ENCODE measurements at regions not wholly inside any gene's neighbourhood (a gene's known extent, or its start where the extent isn't known, plus 50 kb on each side); places are given as distances from the start of the nearest gene placed in this dataset.

GRCh38 chr4:100590325-100590724 is 72.5 kb upstream of the EMCN start:
- ATAC-seq: no peak
- Histone ChIP-seq H3K36me3 (no peaks in the 10 kb centered on the region), H3K27ac (no peak overlapping the region), H3K27me3 (no peaks in the 10 kb centered on the region), H3K9me3 (no peaks in the 10 kb centered on the region), H3K4me1 (no peaks in the 10 kb centered on the region), H3K4me3 (no peak overlapping the region)
- no peak for DNase-seq
- intact Hi-C loops (cut with DNase I): no loop called here
- TF ChIP-seq CTCF (IDR thresholded peaks at IDR 0.05) (no peak), POLR2A (IDR thresholded peaks at IDR 0.05) (no peak)
- 50% methylated on average over 1 of the region's 1 CpG for WGBS (ENCODE audit: insufficient coverage, low coverage, low lambda C conversion rate, missing lambda C conversion rate)

DNA sequence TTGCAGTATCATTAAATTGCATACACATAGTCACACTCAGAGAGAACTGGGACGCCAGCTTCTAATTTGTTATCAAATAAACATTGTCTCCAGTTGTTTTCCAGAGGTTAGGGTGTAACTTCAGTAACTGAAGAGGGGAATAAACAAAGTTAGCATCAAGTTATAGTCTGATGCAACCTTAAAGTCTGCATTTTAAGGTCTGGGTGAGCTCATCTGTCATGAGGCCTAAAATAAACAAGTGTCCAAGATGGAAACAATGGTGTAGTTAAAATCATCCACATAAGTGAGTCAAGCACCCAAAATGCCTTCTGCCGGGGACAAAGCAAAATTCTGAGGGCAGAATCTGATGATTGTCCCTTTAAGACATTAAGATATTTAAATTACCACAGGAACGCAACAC is 70.3 kb upstream of the EMCN start:
- Histone ChIP-seq H3K9me3 (no peaks in the 10 kb centered on the region), H3K27me3 (no peaks in the 10 kb centered on the region), H3K36me3 (no peaks in the 10 kb centered on the region), H3K4me1 (no peaks in the 10 kb centered on the region), H3K4me3 (no peak overlapping the region), H3K27ac (no peak overlapping the region)
- DNase-seq (no peak), ATAC-seq (no peak)
- TF ChIP-seq CTCF (IDR thresholded peaks at IDR 0.05) (no peak), POLR2A (IDR thresholded peaks at IDR 0.05) (no peak)
- intact Hi-C loops (cut with DNase I): no loop called here
- WGBS (ENCODE audit: insufficient coverage, low coverage, low lambda C conversion rate, missing lambda C conversion rate): 72% methylated on average over 3 of the region's 3 CpGs

DNA sequence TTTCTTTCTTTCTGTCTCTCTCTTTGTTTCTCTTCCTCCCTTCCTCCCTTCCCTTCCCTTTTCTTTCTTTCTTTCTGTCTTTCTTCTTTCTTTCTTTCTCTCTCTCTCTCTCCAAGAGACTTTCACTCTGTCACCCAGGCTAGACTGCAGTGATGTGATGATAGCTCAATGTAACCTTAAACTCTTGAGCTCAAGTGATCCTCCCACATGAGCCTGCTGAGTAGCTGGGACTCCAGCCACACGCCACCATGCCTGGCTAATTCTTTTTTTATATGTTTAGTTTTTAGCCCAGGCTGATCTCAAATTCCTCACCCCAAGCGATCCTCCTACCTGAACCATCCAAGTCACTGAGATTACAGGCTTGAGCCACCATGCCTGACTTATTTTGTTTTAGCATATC is 64.3 kb upstream of the EMCN start:
- H3K36me3 ChIP-seq: no peaks in the 10 kb centered on the region
- no peaks in the 10 kb centered on the region for H3K4me1 ChIP-seq
- ATAC-seq (no peak), DNase-seq (no peak)
- H3K27me3 ChIP-seq: no peaks in the 10 kb centered on the region
- 62% methylated on average over 2 of the region's 2 CpGs for WGBS (ENCODE audit: insufficient coverage, low coverage, low lambda C conversion rate, missing lambda C conversion rate)
- TF ChIP-seq POLR2A (IDR thresholded peaks at IDR 0.05) (no peak), CTCF (IDR thresholded peaks at IDR 0.05) (no peak)
- H3K4me3 ChIP-seq: no peak overlapping the region
- no peak overlapping the region for H3K27ac ChIP-seq
- no peaks in the 10 kb centered on the region for H3K9me3 ChIP-seq
- intact Hi-C loops (cut with DNase I): no loop called here

GRCh38 chr4:100581337-100581736 is 63.5 kb upstream of the EMCN start:
- 39% methylated on average over 2 of the region's 2 CpGs for WGBS (ENCODE audit: insufficient coverage, low coverage, low lambda C conversion rate, missing lambda C conversion rate)
- Histone ChIP-seq H3K36me3 (no peaks in the 10 kb centered on the region), H3K27ac (no peak overlapping the region), H3K4me3 (no peak overlapping the region), H3K9me3 (no peaks in the 10 kb centered on the region), H3K4me1 (no peaks in the 10 kb centered on the region), H3K27me3 (no peaks in the 10 kb centered on the region)
- TF ChIP-seq CTCF (IDR thresholded peaks at IDR 0.05): no peak
- no peak for TF ChIP-seq POLR2A (IDR thresholded peaks at IDR 0.05)
- DNase-seq: no peak
- no peak for ATAC-seq
- intact Hi-C loops (cut with DNase I): no loop called here

DNA sequence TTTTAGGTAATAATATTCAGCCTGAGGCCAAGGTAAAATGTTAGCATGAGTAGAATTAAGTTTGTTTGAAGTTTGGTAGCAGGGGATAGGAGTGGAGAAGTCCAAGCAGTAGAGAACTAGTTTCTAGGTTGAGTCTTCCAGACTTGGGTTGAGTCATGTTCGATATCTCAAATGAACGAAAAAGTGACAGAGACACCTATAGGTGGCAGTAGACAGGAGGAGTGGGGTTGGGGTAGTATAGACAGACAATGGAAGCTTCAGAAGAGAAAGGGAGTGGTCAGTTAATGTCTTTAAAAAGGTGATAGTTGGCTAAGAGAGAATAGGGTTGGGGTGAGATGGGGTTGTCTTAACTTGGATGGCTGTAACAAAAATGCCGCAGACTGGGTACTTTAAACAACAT is 58.7 kb upstream of the EMCN start:
- 87% methylated on average over 3 of the region's 3 CpGs for WGBS (ENCODE audit: insufficient coverage, low coverage, low lambda C conversion rate, missing lambda C conversion rate)
- H3K4me1 ChIP-seq: no peaks in the 10 kb centered on the region
- DNase-seq: no peak
- intact Hi-C loops (cut with DNase I): no loop called here
- H3K27ac ChIP-seq: no peak overlapping the region
- H3K4me3 ChIP-seq: no peak overlapping the region
- no peaks in the 10 kb centered on the region for H3K9me3 ChIP-seq
- no peak for ATAC-seq
- H3K27me3 ChIP-seq: no peaks in the 10 kb centered on the region
- H3K36me3 ChIP-seq: no peaks in the 10 kb centered on the region
- TF ChIP-seq CTCF (IDR thresholded peaks at IDR 0.05): no peak
- no peak for TF ChIP-seq POLR2A (IDR thresholded peaks at IDR 0.05)

Data from right lobe of liver (tissue), 6 donors.